Mesenchymal stem cell (in vitro differentiated cells and primary cell): ENCODE measurements at regions not wholly inside any gene's neighbourhood (a gene's known extent, or its start where the extent isn't known, plus 50 kb on each side); places are given as distances from the start of the nearest gene placed in this dataset.

ENCODE experiments used
- DNase-seq: peaks from one replicate; pipeline ENCODE4 v3.0.0-alpha.2; 2013
- H2AFZ ChIP-seq: one replicate; pipeline ENCODE4 v1.6.1; 2013; ENCODE audit warnings: low read depth, mild to moderate bottlenecking, control low read depth, inconsistent platforms, low read length, moderate library complexity
- H2AK5ac ChIP-seq: 2 replicates; pipeline ENCODE4 v1.6.1; 2013; ENCODE audit warnings: low read length, moderate library complexity, mild to moderate bottlenecking, inconsistent platforms; ENCODE audit not compliant: severe bottlenecking
- H2BK120ac ChIP-seq: one replicate; pipeline ENCODE4 v1.6.1; 2013; ENCODE audit warnings: low read depth, mild to moderate bottlenecking, inconsistent platforms, low read length, moderate library complexity
- H2BK12ac ChIP-seq, 2 experiments: one replicate each; pipeline ENCODE4 v1.6.1; 2013; ENCODE audit warnings: inconsistent platforms in 2 of 2, low read length in 2 of 2, mild to moderate bottlenecking in 2 of 2, moderate library complexity in 2 of 2, control low read depth in 1 of 2
- H2BK15ac ChIP-seq: one replicate; pipeline ENCODE4 v1.6.1; 2013; ENCODE audit warnings: mild to moderate bottlenecking, low read depth, inconsistent platforms; ENCODE audit not compliant: poor library complexity, severe bottlenecking
- H2BK5ac ChIP-seq: 2 replicates; pipeline ENCODE4 v1.6.1; 2013; ENCODE audit warnings: low read depth, mild to moderate bottlenecking, low read length, control low read depth, inconsistent platforms; ENCODE audit not compliant: poor library complexity, severe bottlenecking
- H3K14ac ChIP-seq, 2 experiments: one replicate each; pipeline ENCODE4 v1.6.1; 2013; ENCODE audit warnings: inconsistent platforms in 2 of 2, low read length in 2 of 2, control low read depth in 1 of 2, mild to moderate bottlenecking in 1 of 2, moderate library complexity in 1 of 2
- H3K18ac ChIP-seq, 2 experiments: one replicate each; pipeline ENCODE4 v1.6.1; 2013; ENCODE audit warnings: inconsistent platforms in 2 of 2, low read length in 2 of 2, control low read depth in 1 of 2, low read depth in 1 of 2, mild to moderate bottlenecking in 1 of 2
- H3K23ac ChIP-seq, 2 experiments: one replicate each; pipeline ENCODE4 v1.6.1; 2013; ENCODE audit warnings: inconsistent platforms in 2 of 2, low read length in 2 of 2, mild to moderate bottlenecking in 2 of 2, moderate library complexity in 2 of 2, control low read depth in 1 of 2
- H3K27ac ChIP-seq: 2 replicates; pipeline ENCODE4 v1.5.1; 2013; ENCODE audit warnings: mild to moderate bottlenecking, moderate library complexity, low read length, control low read depth, inconsistent platforms; ENCODE audit not compliant: poor library complexity, severe bottlenecking
- H3K27me3 ChIP-seq, 2 experiments: 2 replicates each; pipeline versions ENCODE4 v1.6.1 to v1.7.0; 2013; ENCODE audit warnings: low read length in 2 of 2, mild to moderate bottlenecking in 2 of 2, moderate library complexity in 2 of 2, control low read depth in 1 of 2, inconsistent platforms in 1 of 2; ENCODE audit not compliant: control insufficient read depth in 1 of 2, insufficient read depth in 1 of 2
- H3K36me3 ChIP-seq, 2 experiments: 2 replicates each; pipeline versions ENCODE4 v1.6.1 to v1.7.0; 2013; ENCODE audit warnings: low read length in 2 of 2, control low read depth in 1 of 2, inconsistent platforms in 1 of 2, low read depth in 1 of 2, mild to moderate bottlenecking in 1 of 2; ENCODE audit not compliant: insufficient read depth in 2 of 2, control insufficient read depth in 1 of 2
- H3K4ac ChIP-seq, 2 experiments: one replicate each; pipeline ENCODE4 v1.6.1; 2013; ENCODE audit warnings: inconsistent platforms in 2 of 2, low read length in 2 of 2, mild to moderate bottlenecking in 2 of 2, moderate library complexity in 2 of 2, control low read depth in 1 of 2, low read depth in 1 of 2
- H3K4me1 ChIP-seq: 2 replicates; pipeline ENCODE4 v1.6.1; 2013; ENCODE audit warnings: low read depth, low read length, control low read depth; ENCODE audit not compliant: control insufficient read depth, insufficient read depth
- H3K4me2 ChIP-seq: 2 replicates; pipeline ENCODE4 v1.6.1; 2013; ENCODE audit warnings: low read length, mild to moderate bottlenecking, inconsistent platforms; ENCODE audit not compliant: poor library complexity, severe bottlenecking
- H3K4me3 ChIP-seq, 2 experiments: 2 replicates each; pipeline versions ENCODE4 v1.5.1 to v1.7.0; 2013; ENCODE audit warnings: low read length in 2 of 2, mild to moderate bottlenecking in 2 of 2, control low read depth in 1 of 2, low read depth in 1 of 2; ENCODE audit not compliant: insufficient read depth in 1 of 2
- H3K79me1 ChIP-seq: replicated peaks from 2 replicates; pipeline ENCODE4 v1.6.1; 2013; ENCODE audit warnings: mild to moderate bottlenecking, control low read depth, low read length, inconsistent platforms; ENCODE audit not compliant: poor library complexity, severe bottlenecking
- H3K9ac ChIP-seq: 2 replicates; pipeline ENCODE4 v1.7.0; 2013; ENCODE audit warnings: mild to moderate bottlenecking, low read length, moderate library complexity
- H3K9me3 ChIP-seq: 2 replicates; pipeline ENCODE4 v1.7.0; 2013; ENCODE audit warnings: mild to moderate bottlenecking, low read length; ENCODE audit not compliant: control insufficient read depth
- H4K8ac ChIP-seq: one replicate; pipeline ENCODE4 v1.6.1; 2013; ENCODE audit warnings: inconsistent platforms, mild to moderate bottlenecking, low read length, moderate library complexity
- H4K91ac ChIP-seq: one replicate; pipeline ENCODE4 v1.6.1; 2013; ENCODE audit warnings: mild to moderate bottlenecking, low read length, inconsistent platforms
- WGBS: methylation state at CpG from one replicate; pipeline ENCODE4 v1.1.7; 2013; ENCODE audit warnings: mixed read lengths; 5-methylcytosine and 5-hydroxymethylcytosine counted together

- H3K9ac ChIP-seq = no peak overlapping the region
- H3K27ac ChIP-seq = no peak overlapping the region
- H2AK5ac ChIP-seq = no peak overlapping the region
- peaks cover 4% of the 10 kb centered on the region for H3K4me1 ChIP-seq
- H2BK15ac ChIP-seq = no peak overlapping the region
- H3K9me3 ChIP-seq = no peaks in the 10 kb centered on the region
- no peak overlapping the region for H2AFZ ChIP-seq
- H3K23ac ChIP-seq = no peak overlapping the region
- H4K8ac ChIP-seq = no peak overlapping the region
- H3K36me3 ChIP-seq = no peaks in the 10 kb centered on the region
- no peak overlapping the region for H2BK12ac ChIP-seq
- H2BK5ac ChIP-seq = no peak overlapping the region
- no peak for DNase-seq
- H3K4me2 ChIP-seq = no peak overlapping the region
- H2BK120ac ChIP-seq = no peak overlapping the region
- H3K14ac ChIP-seq = no peak overlapping the region
- H3K4ac ChIP-seq = no peak overlapping the region
- peaks cover 0 to 1% of the 10 kb centered on the region in 2 experiments for H3K27me3 ChIP-seq
- no peaks in the 10 kb centered on the region for H3K79me1 ChIP-seq
- H3K18ac ChIP-seq = no peak overlapping the region
- no peak overlapping the region for H3K4me3 ChIP-seq
- H4K91ac ChIP-seq = no peak overlapping the region
Observed at GRCh38 chr2:16324544-16324937, 341.1 kb downstream of the CYRIA start.

DNA sequence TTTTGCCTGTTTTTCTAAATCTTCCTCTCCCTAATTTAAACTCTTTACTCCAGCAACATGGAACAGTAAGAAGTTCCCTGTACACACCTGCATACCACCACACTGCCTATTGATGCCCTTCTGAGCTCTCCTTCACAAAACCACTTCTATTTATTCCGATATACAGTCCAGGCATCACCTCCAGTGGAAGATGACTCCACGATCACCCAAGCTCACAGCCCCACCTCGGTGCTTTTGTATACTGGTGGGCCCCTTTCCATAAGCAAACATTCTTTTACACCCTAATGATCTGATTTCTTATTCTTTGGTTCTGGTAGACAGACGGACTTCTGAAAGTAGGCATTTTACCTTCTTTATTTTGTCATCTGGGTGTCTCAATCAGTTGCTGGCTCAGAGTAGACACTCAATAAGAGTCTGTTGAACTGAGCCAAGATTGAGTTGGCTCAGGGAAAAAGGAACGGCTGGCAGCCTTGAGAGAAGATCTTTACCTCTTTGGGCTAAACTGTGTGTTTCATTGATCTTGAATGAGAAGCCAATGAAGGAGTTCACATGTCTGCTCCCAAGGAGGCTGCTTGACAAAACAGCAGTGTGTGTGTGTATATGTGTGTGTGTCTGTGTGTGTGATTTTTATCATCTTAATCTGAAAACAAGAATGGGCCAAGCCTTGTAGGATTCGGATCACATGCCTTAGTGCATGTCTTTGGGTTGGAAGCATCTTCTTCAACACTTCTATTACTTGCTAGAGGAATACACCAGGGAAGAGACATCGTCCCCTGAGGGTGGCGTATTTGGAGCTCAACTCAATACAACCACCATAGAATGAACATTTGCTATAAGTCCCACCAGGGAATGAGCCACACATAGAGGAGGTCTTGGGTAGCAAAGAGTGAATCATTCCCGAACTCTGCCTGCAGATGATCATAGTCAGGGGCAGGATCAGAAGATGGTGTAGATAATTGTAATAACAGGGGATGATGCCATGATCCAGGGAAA, 341.8 kb downstream of the CYRIA start:
- H3K23ac ChIP-seq = no peak overlapping the region
- H2BK5ac ChIP-seq = no peak overlapping the region
- H2BK15ac ChIP-seq = no peak overlapping the region
- no peak for DNase-seq
- H3K36me3 ChIP-seq = no peaks in the 10 kb centered on the region
- peaks cover 0 to 6% of the 10 kb centered on the region in 2 experiments for H3K27me3 ChIP-seq
- H4K91ac ChIP-seq = no peak overlapping the region
- H3K4me2 ChIP-seq = no peak overlapping the region
- no peak overlapping the region for H2BK120ac ChIP-seq
- no peak overlapping the region for H3K4ac ChIP-seq
- no peak overlapping the region for H2AFZ ChIP-seq
- WGBS = 92% methylated on average over 8 of the region's 9 CpGs
- peaks cover 6% of the 10 kb centered on the region for H3K4me1 ChIP-seq
- no peak overlapping the region for H3K18ac ChIP-seq
- H3K9ac ChIP-seq = no peak overlapping the region
- no peak overlapping the region for H2BK12ac ChIP-seq
- no peaks in the 10 kb centered on the region for H3K79me1 ChIP-seq
- H4K8ac ChIP-seq = no peak overlapping the region
- no peaks in the 10 kb centered on the region for H3K9me3 ChIP-seq
- H3K14ac ChIP-seq = no peak overlapping the region
- no peak overlapping the region for H3K27ac ChIP-seq
- no peak overlapping the region for H3K4me3 ChIP-seq
- no peak overlapping the region for H2AK5ac ChIP-seq

DNA sequence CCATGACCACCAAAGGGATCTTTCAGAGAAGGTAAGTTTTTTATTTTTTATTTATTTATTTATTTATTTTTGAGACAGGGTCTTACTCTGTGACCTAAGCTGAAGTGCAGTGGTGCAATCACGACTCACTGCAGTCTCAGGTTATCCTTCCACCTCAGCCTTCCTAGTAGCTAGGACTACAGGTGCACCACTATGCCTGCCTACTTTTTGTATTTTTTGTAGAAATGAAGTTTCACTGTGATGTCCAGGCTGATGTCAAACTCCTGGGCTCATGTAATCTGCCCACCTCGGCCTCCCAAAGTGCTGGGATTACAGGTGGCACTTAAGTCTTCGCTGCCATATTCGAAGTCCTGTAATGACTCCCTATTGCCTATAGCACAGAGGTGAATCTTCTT, 342.5 kb downstream of the CYRIA start:
- Histone ChIP-seq H3K9me3 (no peaks in the 10 kb centered on the region), H3K18ac (no peak overlapping the region), H2AK5ac (no peak overlapping the region), H3K4ac (no peak overlapping the region), H4K91ac (no peak overlapping the region), H3K79me1 (no peaks in the 10 kb centered on the region), H2BK15ac (no peak overlapping the region), H2BK12ac (no peak overlapping the region), H3K4me2 (no peak overlapping the region), H4K8ac (no peak overlapping the region), H3K23ac (no peak overlapping the region), H2AFZ (no peak overlapping the region), H3K4me1 (peaks cover 10% of the 10 kb centered on the region), H2BK120ac (no peak overlapping the region), H3K27ac (no peak overlapping the region), H3K9ac (no peak overlapping the region), H2BK5ac (no peak overlapping the region), H3K14ac (no peak overlapping the region), H3K36me3 (no peaks in the 10 kb centered on the region), H3K27me3 (peaks cover 0 to 6% of the 10 kb centered on the region in 2 experiments), H3K4me3 (no peak overlapping the region)
- 86% methylated on average over 4 of the region's 4 CpGs for WGBS
- DNase-seq = no peak

DNA sequence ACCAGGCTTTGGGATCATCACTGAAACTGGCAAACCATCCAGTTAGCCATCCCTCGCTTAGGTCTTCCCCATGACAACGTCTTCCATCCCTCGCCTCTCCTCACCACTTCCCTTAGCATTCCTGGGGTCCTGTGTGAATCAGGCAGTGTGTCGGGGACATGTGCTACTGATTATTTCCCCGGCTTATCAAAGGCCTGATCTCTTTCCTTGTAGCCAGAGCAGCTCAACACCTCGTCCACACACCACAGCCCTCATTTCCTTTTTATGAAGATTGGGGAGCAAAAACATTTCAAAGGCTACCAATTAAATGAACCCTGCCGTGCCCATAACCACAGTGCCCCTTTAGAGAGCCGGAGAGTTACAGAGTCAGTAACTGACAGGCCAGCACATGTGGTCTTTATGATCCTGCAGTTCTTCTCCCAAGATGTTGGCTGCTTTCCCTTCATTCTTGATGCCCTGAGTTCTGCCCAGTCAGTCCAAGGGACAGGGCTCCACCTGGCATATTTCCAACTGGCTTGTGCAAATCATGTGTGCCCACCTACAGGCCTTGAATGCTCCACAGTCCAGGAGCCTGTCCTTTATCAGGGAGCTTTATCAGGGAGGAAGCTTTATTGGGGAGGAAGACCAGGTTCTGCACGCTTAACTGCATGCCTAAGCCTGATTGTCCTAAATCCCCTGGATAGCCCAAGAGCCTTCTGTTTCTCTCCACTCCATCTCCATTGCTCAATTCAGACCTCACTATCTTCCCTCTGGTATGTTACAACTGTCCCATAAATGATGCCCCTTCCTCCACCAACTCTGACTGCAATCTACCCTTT, 343.1 kb downstream of the CYRIA start:
- no peaks in the 10 kb centered on the region for H3K36me3 ChIP-seq
- peaks cover 0 to 6% of the 10 kb centered on the region in 2 experiments for H3K27me3 ChIP-seq
- H2BK120ac ChIP-seq = no peak overlapping the region
- no peak overlapping the region for H2AFZ ChIP-seq
- no peak overlapping the region for H3K27ac ChIP-seq
- no peak overlapping the region for H2AK5ac ChIP-seq
- H3K9ac ChIP-seq = no peak overlapping the region
- H3K4me2 ChIP-seq = no peak overlapping the region
- no peak for DNase-seq
- no peak overlapping the region for H2BK12ac ChIP-seq
- H3K23ac ChIP-seq = no peak overlapping the region
- no peak overlapping the region for H2BK15ac ChIP-seq
- no peak overlapping the region for H4K8ac ChIP-seq
- H3K4me1 ChIP-seq = peaks cover 12% of the 10 kb centered on the region
- no peak overlapping the region for H3K14ac ChIP-seq
- no peak overlapping the region for H2BK5ac ChIP-seq
- H3K4ac ChIP-seq = no peak overlapping the region
- H3K9me3 ChIP-seq = no peaks in the 10 kb centered on the region
- no peak overlapping the region for H3K4me3 ChIP-seq
- H3K79me1 ChIP-seq = no peaks in the 10 kb centered on the region
- 68% methylated on average over 9 of the region's 9 CpGs for WGBS
- H3K18ac ChIP-seq = no peak overlapping the region
- no peak overlapping the region for H4K91ac ChIP-seq
